GM12878 (cell line): ENCODE measurements at regions not wholly inside any gene's neighbourhood (a gene's known extent, or its start where the extent isn't known, plus 50 kb on each side); places are given as distances from the start of the nearest gene placed in this dataset.

Experiments
- ATF7 ChIP-seq: fragments of 450-650 bp; IDR thresholded peaks from 2 replicates; pipeline ENCODE4 v1.6.1; 2016; ENCODE audit warnings: low read depth, mild to moderate bottlenecking
- EED ChIP-seq: sonication (generic); IDR thresholded peaks from 2 replicates; pipeline ENCODE4 v1.6.1; 2016; ENCODE audit warnings: antibody characterized with exemption, low read depth
- EZH2 ChIP-seq: IDR thresholded peaks from 2 replicates; pipeline ENCODE4 v1.6.1; 2012; ENCODE audit warnings: low read depth, mild to moderate bottlenecking, control low read depth, inconsistent platforms, low read length, borderline replicate concordance; ENCODE audit not compliant: control insufficient read depth
- POLR2A ChIP-seq: IDR thresholded peaks from 2 replicates; pipeline ENCODE4 v1.6.1; 2011; ENCODE audit warnings: low read depth, mild to moderate bottlenecking, low read length
- SPI1 ChIP-seq: IDR thresholded peaks from 2 replicates; pipeline ENCODE4 v1.6.1; 2011; ENCODE audit warnings: low read depth, mild to moderate bottlenecking, low read length, moderate library complexity, borderline replicate concordance; ENCODE audit not compliant: insufficient read depth
- YY1 ChIP-seq: IDR thresholded peaks from 2 replicates; pipeline ENCODE4 v1.6.1; 2011; ENCODE audit warnings: low read depth, mild to moderate bottlenecking, low read length
- TF ChIP-seq, protein P1 (sequence below): IDR thresholded peaks from 2 replicates; pipeline ENCODE4 v1.6.1; 2012; ENCODE audit warnings: mild to moderate bottlenecking, low read depth, low read length
- TF ChIP-seq, protein P2 (sequence below), 3 experiments: IDR thresholded peaks in 2 of 3; conservative IDR thresholded peaks in 1 of 3; 2 replicates each; pipeline ENCODE4 v1.5.1; 2011; ENCODE audit warnings: low read depth in 3 of 3, low read length in 3 of 3, mild to moderate bottlenecking in 3 of 3, control low read depth in 2 of 3, moderate library complexity in 2 of 3, inconsistent platforms in 1 of 3, mixed read lengths in 1 of 3; ENCODE audit not compliant: control insufficient read depth in 2 of 3, insufficient read depth in 1 of 3; ENCODE audit errors: extremely low read depth in 1 of 3

DNA sequence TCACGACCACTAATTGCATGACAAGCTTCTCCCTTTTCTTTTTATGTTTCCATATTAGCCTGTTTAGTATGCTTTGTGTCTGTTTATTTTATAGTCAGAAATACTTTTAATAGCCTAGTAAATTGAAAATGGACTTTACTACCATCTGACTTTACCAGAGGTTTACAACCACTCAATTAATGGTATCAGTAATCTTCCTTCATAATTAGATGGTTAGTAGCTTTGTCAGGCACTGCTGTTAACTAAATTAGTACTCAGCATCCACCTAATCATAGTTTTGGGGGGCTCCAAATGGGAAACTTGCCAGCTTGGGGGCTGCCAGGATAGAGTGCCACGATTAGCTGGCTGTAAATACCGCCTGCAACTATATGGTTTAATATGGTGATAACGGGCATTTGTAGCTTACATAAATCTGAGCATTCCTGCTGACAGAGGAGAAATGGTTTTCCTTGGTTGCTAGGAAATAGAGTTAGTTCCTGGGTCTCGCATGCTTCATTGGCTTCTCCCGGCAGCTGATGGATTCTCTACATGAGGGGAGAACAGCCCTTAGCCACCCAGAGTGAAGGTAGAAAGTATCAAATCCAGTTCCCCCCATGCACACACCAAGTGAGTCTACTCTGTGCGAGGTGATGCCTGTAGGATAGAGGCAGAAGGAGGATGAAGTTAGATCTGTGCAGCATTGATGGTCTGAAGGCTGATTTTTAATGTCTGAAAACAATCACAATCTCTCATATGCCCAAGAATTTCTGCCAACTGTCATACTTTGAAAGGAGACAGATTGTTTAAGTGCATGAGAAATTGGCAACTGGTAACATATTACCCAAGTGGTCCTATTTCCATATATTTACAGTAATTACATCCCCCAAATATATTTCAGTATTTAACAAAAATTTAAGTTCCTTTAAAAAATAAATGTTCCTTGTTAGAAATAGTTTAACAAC is 326.6 kb upstream of the PROK2 start:
- TF ChIP-seq, protein P1, sequence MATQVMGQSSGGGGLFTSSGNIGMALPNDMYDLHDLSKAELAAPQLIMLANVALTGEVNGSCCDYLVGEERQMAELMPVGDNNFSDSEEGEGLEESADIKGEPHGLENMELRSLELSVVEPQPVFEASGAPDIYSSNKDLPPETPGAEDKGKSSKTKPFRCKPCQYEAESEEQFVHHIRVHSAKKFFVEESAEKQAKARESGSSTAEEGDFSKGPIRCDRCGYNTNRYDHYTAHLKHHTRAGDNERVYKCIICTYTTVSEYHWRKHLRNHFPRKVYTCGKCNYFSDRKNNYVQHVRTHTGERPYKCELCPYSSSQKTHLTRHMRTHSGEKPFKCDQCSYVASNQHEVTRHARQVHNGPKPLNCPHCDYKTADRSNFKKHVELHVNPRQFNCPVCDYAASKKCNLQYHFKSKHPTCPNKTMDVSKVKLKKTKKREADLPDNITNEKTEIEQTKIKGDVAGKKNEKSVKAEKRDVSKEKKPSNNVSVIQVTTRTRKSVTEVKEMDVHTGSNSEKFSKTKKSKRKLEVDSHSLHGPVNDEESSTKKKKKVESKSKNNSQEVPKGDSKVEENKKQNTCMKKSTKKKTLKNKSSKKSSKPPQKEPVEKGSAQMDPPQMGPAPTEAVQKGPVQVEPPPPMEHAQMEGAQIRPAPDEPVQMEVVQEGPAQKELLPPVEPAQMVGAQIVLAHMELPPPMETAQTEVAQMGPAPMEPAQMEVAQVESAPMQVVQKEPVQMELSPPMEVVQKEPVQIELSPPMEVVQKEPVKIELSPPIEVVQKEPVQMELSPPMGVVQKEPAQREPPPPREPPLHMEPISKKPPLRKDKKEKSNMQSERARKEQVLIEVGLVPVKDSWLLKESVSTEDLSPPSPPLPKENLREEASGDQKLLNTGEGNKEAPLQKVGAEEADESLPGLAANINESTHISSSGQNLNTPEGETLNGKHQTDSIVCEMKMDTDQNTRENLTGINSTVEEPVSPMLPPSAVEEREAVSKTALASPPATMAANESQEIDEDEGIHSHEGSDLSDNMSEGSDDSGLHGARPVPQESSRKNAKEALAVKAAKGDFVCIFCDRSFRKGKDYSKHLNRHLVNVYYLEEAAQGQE, result no peak
- TF ChIP-seq ATF7 (no peak), SPI1 (no peak), POLR2A (no peak), EED (no peak), EZH2 (no peak), YY1 (no peak)
- TF ChIP-seq, protein P2, sequence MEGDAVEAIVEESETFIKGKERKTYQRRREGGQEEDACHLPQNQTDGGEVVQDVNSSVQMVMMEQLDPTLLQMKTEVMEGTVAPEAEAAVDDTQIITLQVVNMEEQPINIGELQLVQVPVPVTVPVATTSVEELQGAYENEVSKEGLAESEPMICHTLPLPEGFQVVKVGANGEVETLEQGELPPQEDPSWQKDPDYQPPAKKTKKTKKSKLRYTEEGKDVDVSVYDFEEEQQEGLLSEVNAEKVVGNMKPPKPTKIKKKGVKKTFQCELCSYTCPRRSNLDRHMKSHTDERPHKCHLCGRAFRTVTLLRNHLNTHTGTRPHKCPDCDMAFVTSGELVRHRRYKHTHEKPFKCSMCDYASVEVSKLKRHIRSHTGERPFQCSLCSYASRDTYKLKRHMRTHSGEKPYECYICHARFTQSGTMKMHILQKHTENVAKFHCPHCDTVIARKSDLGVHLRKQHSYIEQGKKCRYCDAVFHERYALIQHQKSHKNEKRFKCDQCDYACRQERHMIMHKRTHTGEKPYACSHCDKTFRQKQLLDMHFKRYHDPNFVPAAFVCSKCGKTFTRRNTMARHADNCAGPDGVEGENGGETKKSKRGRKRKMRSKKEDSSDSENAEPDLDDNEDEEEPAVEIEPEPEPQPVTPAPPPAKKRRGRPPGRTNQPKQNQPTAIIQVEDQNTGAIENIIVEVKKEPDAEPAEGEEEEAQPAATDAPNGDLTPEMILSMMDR (IDR thresholded peaks at IDR 0.05 in 2 of 3, conservative IDR thresholded peaks at IDR 0.05 in 1 of 3; ENCODE audit: control insufficient read depth in 2 of 3, extremely low read depth in 1 of 3, insufficient read depth in 1 of 3, low read depth in 3 of 3, low read length in 3 of 3), result no peak
